H9 (cell line): ENCODE measurements at regions not wholly inside any gene's neighbourhood (a gene's known extent, or its start where the extent isn't known, plus 50 kb on each side); places are given as distances from the start of the nearest gene placed in this dataset.

Experiments used
- DNase-seq: peaks from one replicate; pipeline ENCODE4 v3.0.0-alpha.2; 2017
- H2AFZ ChIP-seq: one replicate; pipeline ENCODE4 v1.6.1; 2013; ENCODE audit warnings: mild to moderate bottlenecking, low read length, control low read depth, moderate library complexity
- H2AK5ac ChIP-seq: 2 replicates; pipeline ENCODE4 v1.6.1; 2013; ENCODE audit warnings: low read length, control low read depth, mixed read lengths; ENCODE audit not compliant: insufficient read length
- H2BK120ac ChIP-seq: one replicate; pipeline ENCODE4 v1.6.1; 2013; ENCODE audit warnings: low read depth, mild to moderate bottlenecking, low read length, control low read depth, inconsistent platforms; ENCODE audit not compliant: poor library complexity, severe bottlenecking
- H2BK12ac ChIP-seq: 2 replicates; pipeline ENCODE4 v1.6.1; 2013; ENCODE audit warnings: low read length, control low read depth, mixed read lengths, low read depth; ENCODE audit not compliant: insufficient read length
- H2BK15ac ChIP-seq: 2 replicates; pipeline ENCODE4 v1.6.1; 2013; ENCODE audit warnings: low read depth, low read length, control low read depth
- H2BK20ac ChIP-seq: one replicate; pipeline ENCODE4 v1.6.1; 2013; ENCODE audit warnings: low read depth, mild to moderate bottlenecking, low read length, control low read depth, inconsistent platforms; ENCODE audit not compliant: poor library complexity, severe bottlenecking
- H2BK5ac ChIP-seq: 2 replicates; pipeline ENCODE4 v1.6.1; 2013; ENCODE audit warnings: low read length, control low read depth, mixed read lengths; ENCODE audit not compliant: insufficient read length
- H3K14ac ChIP-seq: 2 replicates; pipeline ENCODE4 v1.6.1; 2013; ENCODE audit warnings: low read length, control low read depth; ENCODE audit not compliant: insufficient read depth
- H3K18ac ChIP-seq: 2 replicates; pipeline ENCODE4 v1.6.1; 2013; ENCODE audit warnings: low read depth, mild to moderate bottlenecking, mixed read lengths, low read length, control low read depth; ENCODE audit not compliant: insufficient read length
- H3K23ac ChIP-seq: 2 replicates; pipeline ENCODE4 v1.6.1; 2013; ENCODE audit warnings: low read length, control low read depth, mixed read lengths, low read depth; ENCODE audit not compliant: insufficient read length
- H3K23me2 ChIP-seq: 2 replicates; pipeline ENCODE4 v1.6.1; 2013; ENCODE audit warnings: low read depth, mild to moderate bottlenecking, mixed read lengths, low read length, control low read depth; ENCODE audit not compliant: insufficient read length, poor library complexity, severe bottlenecking
- H3K27ac ChIP-seq: 2 replicates; pipeline ENCODE4 v1.5.1; 2013; ENCODE audit warnings: low read length, control low read depth, mixed read lengths, low read depth; ENCODE audit not compliant: insufficient read length
- H3K27me3 ChIP-seq: 2 replicates; pipeline ENCODE4 v1.6.1; 2013; ENCODE audit warnings: low read length, control low read depth, inconsistent platforms; ENCODE audit not compliant: insufficient read depth
- H3K4ac ChIP-seq: 2 replicates; pipeline ENCODE4 v1.6.1; 2013; ENCODE audit warnings: low read depth, mild to moderate bottlenecking, control low read depth, inconsistent platforms, low read length, moderate library complexity
- H3K4me1 ChIP-seq: 2 replicates; pipeline ENCODE4 v1.6.1; 2013; ENCODE audit warnings: low read length, control low read depth, inconsistent platforms; ENCODE audit not compliant: insufficient read depth
- H3K4me2 ChIP-seq: 2 replicates; pipeline ENCODE4 v1.6.1; 2013; ENCODE audit warnings: low read length, control low read depth, mixed read lengths; ENCODE audit not compliant: insufficient read length, insufficient read depth
- H3K56ac ChIP-seq: 2 replicates; pipeline ENCODE4 v1.6.1; 2013; ENCODE audit warnings: low read depth, mild to moderate bottlenecking, mixed read lengths, low read length, control low read depth; ENCODE audit not compliant: insufficient read length
- H3K79me1 ChIP-seq: 2 replicates; pipeline ENCODE4 v1.6.1; 2013; ENCODE audit warnings: low read depth, mild to moderate bottlenecking, moderate library complexity, low read length, control low read depth, inconsistent platforms; ENCODE audit not compliant: insufficient read depth, poor library complexity, severe bottlenecking
- H3K79me2 ChIP-seq: 2 replicates; pipeline ENCODE4 v1.6.1; 2013; ENCODE audit warnings: low read length, control low read depth, inconsistent platforms; ENCODE audit not compliant: insufficient read depth
- H3K9ac ChIP-seq: 2 replicates; pipeline ENCODE4 v1.6.1; 2013; ENCODE audit warnings: low read length, control low read depth, mixed read lengths; ENCODE audit not compliant: insufficient read length; ENCODE audit errors: extremely low read depth
- H3K9me3 ChIP-seq: one replicate; pipeline ENCODE4 v1.6.1; 2013; ENCODE audit warnings: low read depth, low read length, inconsistent platforms; ENCODE audit not compliant: control insufficient read depth
- H3T11ph ChIP-seq: one replicate; pipeline ENCODE4 v1.6.1; 2013; ENCODE audit warnings: mild to moderate bottlenecking, low read length, control low read depth, inconsistent platforms
- H4K20me1 ChIP-seq: one replicate; pipeline ENCODE4 v1.6.1; 2013; ENCODE audit not compliant: control insufficient read depth, insufficient read length, insufficient read depth
- H4K5ac ChIP-seq: 2 replicates; pipeline ENCODE4 v1.6.1; 2013; ENCODE audit warnings: low read depth, mild to moderate bottlenecking, mixed read lengths, low read length, control low read depth; ENCODE audit not compliant: insufficient read length
- H4K8ac ChIP-seq: replicated peaks from 2 replicates; pipeline ENCODE4 v1.6.1; 2013; ENCODE audit warnings: low read length, control low read depth, mixed read lengths, low read depth; ENCODE audit not compliant: insufficient read length
- H4K91ac ChIP-seq: 2 replicates; pipeline ENCODE4 v1.6.1; 2013; ENCODE audit warnings: low read depth, mild to moderate bottlenecking, moderate library complexity, mixed read lengths, low read length, control low read depth; ENCODE audit not compliant: insufficient read length
- H3K27ac Mint-ChIP-seq, 3 experiments: 2 replicates in 2 of 3; 3 replicates in 1 of 3; pipeline ENCODE4 v1.8.0; 2020 to 2021; ENCODE audit warnings: mixed read lengths in 3 of 3, mild to moderate bottlenecking in 1 of 3, moderate library complexity in 1 of 3
- H3K27me3 Mint-ChIP-seq: 2 replicates; pipeline ENCODE4 v1.8.0; 2021; ENCODE audit warnings: low read depth, mild to moderate bottlenecking, moderate library complexity, mixed read lengths
- H3K36me3 Mint-ChIP-seq, 3 experiments: 2 replicates in 2 of 3; 3 replicates in 1 of 3; pipeline ENCODE4 v1.8.0; 2020 to 2021; ENCODE audit warnings: low read depth in 3 of 3, mixed read lengths in 3 of 3; ENCODE audit not compliant: insufficient read depth in 1 of 3
- H3K4me1 Mint-ChIP-seq, 2 experiments: 2 replicates each; pipeline ENCODE4 v1.8.0; 2020; ENCODE audit warnings: mixed read lengths in 2 of 2
- H3K4me3 Mint-ChIP-seq, 2 experiments: 2 replicates in 1 of 2; 3 replicates in 1 of 2; pipeline ENCODE4 v1.8.0; 2020 to 2021; ENCODE audit warnings: mild to moderate bottlenecking in 2 of 2, mixed read lengths in 2 of 2, moderate library complexity in 1 of 2
- H3K9me3 Mint-ChIP-seq, 2 experiments: 2 replicates in 1 of 2; 3 replicates in 1 of 2; pipeline ENCODE4 v1.8.0; 2020; ENCODE audit warnings: mild to moderate bottlenecking in 2 of 2, mixed read lengths in 2 of 2, moderate library complexity in 1 of 2
- CTCF ChIP-seq: fragments of 200-600 bp; sonication (generic); conservative IDR thresholded peaks from 3 replicates; pipeline ENCODE4 v1.8.0; 2021; ENCODE audit warnings: antibody characterized with exemption, mild to moderate bottlenecking
- WGBS: extraction: QIAGEN DNeasy Blood & Tissue Kit; methylation state at CpG from one replicate; pipeline ENCODE4 v1.1.7; 2013; ENCODE audit warnings: missing lambda C conversion rate, low lambda C conversion rate, mixed read lengths; ENCODE audit not compliant: insufficient read length; ENCODE audit errors: extremely low coverage; 5-methylcytosine and 5-hydroxymethylcytosine counted together

GRCh38 chr7:106451171-106451570 lies 166.4 kb upstream of the NAMPT start:
- peaks cover 12% of the 10 kb centered on the region for H3K9me3 ChIP-seq
- Mint-ChIP-seq H3K9me3 (peaks cover 29 to 42% of the 10 kb centered on the region in 2 experiments), H3K4me3 (no peak overlapping the region), H3K4me1 (no peaks in the 10 kb centered on the region), H3K27ac (no peak overlapping the region), H3K27me3 (no peaks in the 10 kb centered on the region), H3K36me3 (peaks cover 10 to 16% (median 15%) of the 10 kb centered on the region in 3 experiments)
- no peak overlapping the region for H3K56ac ChIP-seq
- H3K27me3 ChIP-seq, result no peaks in the 10 kb centered on the region
- no CpG with 5 or more reads among the region's 4 CpGs for WGBS
- H3K79me2 ChIP-seq, result no peaks in the 10 kb centered on the region
- H3K9ac ChIP-seq, result no peak overlapping the region
- no peak overlapping the region for H3K4me2 ChIP-seq
- no peaks in the 10 kb centered on the region for H3K23me2 ChIP-seq
- DNase-seq, result no peak
- no peak overlapping the region for H2BK20ac ChIP-seq
- H2BK5ac ChIP-seq, result no peak overlapping the region
- no peak overlapping the region for H3K14ac ChIP-seq
- no peak overlapping the region for H2AK5ac ChIP-seq
- H3K27ac ChIP-seq, result no peak overlapping the region
- H3T11ph ChIP-seq, result no peak overlapping the region
- no peak overlapping the region for H4K91ac ChIP-seq
- no peaks in the 10 kb centered on the region for H3K4me1 ChIP-seq
- TF ChIP-seq CTCF, result no peak
- no peak overlapping the region for H3K4ac ChIP-seq
- no peak overlapping the region for H2AFZ ChIP-seq
- no peak overlapping the region for H2BK12ac ChIP-seq
- no peaks in the 10 kb centered on the region for H3K79me1 ChIP-seq
- H3K18ac ChIP-seq, result no peak overlapping the region
- no peak overlapping the region for H4K5ac ChIP-seq
- no peaks in the 10 kb centered on the region for H4K20me1 ChIP-seq
- H2BK120ac ChIP-seq, result no peak overlapping the region
- H4K8ac ChIP-seq, result no peak overlapping the region
- H3K23ac ChIP-seq, result no peak overlapping the region
- H2BK15ac ChIP-seq, result no peak overlapping the region
